ENCODE measurements at regions not wholly inside any gene's neighbourhood (a gene's known extent, or its start where the extent isn't known, plus 50 kb on each side); places are given as distances from the start of the nearest gene placed in this dataset.

DNA sequence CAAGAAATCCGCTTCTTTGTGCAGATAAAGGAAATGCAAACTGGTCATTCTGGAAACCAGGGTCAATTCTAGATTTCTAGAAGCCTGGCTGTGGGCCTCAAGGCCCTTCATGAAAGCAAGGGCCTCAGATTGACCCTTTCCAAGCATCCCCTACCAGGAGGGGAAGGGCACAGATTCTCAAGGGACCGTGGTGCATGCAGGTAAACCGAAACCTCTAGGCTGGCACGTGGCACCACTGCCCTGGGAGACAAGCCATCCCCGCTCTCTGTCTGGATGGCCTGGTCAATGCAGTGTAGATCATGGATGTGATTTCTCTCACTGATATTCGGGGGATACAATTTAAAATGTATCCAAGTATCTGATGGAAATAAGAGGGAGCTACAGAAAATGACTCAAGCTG lies 69.4 kb downstream of the TOMM20 start:
- TF ChIP-seq, protein P1, sequence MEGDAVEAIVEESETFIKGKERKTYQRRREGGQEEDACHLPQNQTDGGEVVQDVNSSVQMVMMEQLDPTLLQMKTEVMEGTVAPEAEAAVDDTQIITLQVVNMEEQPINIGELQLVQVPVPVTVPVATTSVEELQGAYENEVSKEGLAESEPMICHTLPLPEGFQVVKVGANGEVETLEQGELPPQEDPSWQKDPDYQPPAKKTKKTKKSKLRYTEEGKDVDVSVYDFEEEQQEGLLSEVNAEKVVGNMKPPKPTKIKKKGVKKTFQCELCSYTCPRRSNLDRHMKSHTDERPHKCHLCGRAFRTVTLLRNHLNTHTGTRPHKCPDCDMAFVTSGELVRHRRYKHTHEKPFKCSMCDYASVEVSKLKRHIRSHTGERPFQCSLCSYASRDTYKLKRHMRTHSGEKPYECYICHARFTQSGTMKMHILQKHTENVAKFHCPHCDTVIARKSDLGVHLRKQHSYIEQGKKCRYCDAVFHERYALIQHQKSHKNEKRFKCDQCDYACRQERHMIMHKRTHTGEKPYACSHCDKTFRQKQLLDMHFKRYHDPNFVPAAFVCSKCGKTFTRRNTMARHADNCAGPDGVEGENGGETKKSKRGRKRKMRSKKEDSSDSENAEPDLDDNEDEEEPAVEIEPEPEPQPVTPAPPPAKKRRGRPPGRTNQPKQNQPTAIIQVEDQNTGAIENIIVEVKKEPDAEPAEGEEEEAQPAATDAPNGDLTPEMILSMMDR (IDR thresholded peaks at IDR 0.05): no peak
- TF ChIP-seq POLR2A (IDR thresholded peaks at IDR 0.05): no peak

Data from transverse colon (tissue), 3 donors.